ENCODE measurements at regions not wholly inside any gene's neighbourhood (a gene's known extent, or its start where the extent isn't known, plus 50 kb on each side); places are given as distances from the start of the nearest gene placed in this dataset.

DNA sequence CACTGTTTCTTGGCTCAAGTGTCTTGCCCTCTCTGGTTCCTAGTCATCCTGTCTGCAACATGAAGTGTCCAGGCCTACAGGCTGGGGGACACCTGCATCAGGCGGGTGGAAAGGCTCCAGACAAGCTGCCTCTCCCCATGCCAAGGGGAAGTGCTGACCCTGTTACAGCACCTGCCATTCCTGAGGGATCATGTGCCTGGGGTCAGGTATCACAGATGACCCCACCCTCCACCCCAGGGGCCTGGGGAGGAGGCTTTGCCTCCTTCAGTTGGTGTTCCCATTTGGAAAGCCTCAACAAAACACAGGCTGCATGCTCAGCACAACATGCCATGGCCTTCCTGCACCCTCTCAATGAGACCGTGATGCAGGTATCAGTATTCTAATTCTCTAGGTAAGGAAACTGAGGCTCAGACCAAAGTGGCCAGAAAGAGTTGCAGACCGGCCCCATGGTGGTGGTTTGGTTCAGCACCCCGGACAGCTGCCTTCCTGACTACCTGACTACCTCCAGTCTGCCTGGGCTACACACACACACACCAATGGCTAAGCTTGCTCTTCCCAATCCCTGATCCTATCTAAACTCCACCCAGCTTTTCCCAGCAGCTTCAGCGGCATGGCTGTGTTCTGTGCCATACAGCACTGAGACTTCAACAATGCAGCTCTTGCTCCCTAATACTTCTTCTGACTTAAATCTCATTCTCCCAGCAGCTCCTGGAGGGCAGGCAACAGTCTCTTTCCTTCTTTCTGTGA lies 69.7 kb upstream of the LINGO1 start:
- DNase-seq = peak; percentile 14 to 30

DNA sequence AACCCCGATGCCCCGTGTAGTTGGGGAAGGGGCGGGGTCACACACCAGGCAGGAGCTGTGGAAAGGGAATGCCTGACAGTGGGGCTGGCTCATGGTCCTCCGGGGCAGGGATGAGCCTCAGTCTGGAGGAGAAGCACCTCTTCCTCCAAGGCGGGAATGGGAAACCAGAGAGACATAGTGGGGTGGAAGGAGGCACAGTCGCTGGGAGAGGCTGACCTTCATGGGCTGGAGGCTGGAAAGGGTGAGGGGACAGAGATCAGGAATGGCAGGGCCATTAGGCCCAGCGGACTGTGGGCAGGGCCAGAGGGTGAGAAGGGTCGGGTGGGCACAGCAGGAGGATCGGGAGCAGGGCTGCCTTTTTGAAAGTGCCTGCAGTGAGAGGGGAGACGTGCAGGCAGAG lies 65.8 kb upstream of the LINGO1 start:
- no peak for DNase-seq

DNA sequence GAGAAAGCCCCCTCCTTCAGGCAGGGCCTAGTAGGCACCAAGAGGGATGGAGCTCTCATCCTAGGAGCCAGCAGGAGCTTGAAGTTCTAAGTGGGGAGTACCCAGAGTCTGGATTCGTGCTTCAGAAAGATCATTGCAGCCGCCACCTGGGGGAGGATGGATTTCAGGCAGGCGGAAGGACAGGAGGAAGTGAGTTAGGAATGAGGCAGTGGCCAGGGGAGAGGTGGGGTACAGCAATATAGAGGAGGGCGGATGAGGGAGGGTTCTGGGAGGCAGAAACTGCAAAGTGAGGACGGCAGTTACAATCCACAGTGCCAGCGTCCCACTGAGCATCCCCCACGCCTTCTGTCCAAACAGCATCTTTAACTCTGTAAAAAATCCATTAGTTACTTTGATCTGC lies 65.2 kb upstream of the LINGO1 start:
- DNase-seq = no peak

DNA sequence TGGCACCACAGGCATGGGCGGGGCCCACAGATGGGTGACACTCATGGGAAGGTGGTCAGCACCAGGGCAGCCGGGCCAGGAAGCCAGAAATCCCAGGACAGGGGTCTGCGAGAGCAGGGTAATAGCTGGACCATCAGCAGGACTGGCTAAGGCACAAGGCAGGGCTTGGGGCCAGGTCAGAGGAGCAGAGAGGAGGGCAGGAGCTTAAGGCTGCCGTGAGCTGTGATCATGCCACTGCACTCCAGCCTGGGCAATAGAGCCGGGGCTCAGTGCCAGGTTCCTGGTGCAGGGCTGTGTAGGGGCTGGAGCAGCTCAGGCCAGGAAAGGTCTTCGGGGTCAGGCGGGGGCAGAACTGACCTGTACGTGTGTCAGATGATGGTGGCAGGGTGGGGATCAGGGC lies 64.2 kb upstream of the LINGO1 start:
- no peak for DNase-seq

DNA sequence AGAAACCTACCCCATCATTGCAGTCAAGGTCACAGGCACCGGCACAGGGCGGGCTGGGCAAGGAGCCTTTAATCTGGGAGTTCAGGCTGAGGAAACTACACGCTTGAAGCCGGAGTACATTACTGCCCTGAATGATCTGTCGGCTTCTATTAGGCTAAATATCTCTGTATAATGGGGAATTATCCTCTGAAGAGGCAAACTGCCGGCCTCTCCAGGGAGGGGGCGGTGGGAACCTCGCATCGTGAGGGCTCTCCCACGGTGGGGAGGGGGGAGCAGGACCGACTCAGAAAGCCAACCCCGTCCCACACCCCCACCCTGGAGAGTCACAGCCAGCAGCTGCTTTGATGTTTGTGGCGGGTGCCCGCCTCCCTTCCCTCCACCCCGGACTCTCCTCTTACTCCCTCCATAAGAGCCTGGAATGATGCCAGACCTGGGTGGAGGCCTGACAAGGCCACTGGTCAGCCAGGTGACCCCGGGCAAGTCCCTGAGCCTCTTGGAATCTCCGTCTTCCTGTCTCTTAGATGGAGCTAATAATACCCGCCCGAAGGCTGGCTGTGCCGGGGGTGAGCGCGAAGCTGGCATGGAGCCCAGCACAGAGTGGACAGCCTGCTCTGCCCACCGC lies 63.4 kb upstream of the LINGO1 start:
- no peak for DNase-seq

DNA sequence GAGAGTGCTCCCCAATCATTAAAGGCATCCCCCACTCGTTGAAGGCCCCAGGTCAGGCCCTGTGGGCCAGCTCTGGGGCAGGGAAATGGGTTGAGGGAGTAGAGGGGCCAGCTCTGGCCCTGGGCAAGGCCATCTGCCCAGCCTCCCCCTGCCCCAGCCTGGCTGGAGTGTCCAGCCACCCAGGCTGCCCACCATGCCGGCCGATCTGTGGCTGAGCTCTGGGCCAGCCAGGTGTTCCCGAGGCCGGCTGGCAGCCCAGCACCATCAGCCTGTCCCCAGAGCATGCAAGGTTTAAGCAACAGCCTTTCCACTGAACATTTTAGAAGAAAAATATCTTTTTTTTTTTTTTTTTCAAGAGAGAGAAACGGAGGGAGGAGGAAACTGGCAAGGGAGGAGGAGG lies 62.8 kb upstream of the LINGO1 start:
- DNase-seq = no peak

DNA sequence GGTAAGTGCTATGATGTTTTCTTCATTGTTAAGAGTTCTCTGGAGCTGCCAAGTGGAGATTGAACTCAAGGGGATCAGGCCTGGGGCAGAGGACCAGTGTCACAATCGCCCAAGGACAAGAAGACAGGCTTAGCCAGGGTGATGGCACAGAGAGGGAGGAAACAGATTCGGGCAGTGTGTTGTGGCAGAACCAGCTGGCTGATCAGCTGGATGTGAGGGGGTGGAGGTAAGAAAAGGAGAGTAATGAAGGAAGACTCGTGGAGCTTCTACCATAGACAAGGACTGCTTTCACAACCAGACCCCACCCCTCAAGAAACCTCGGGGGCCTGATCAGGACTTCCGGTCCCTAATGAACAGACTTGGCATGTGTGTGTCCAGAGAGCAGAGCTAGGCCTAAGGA lies 60.9 kb upstream of the LINGO1 start:
- no peak for DNase-seq

DNA sequence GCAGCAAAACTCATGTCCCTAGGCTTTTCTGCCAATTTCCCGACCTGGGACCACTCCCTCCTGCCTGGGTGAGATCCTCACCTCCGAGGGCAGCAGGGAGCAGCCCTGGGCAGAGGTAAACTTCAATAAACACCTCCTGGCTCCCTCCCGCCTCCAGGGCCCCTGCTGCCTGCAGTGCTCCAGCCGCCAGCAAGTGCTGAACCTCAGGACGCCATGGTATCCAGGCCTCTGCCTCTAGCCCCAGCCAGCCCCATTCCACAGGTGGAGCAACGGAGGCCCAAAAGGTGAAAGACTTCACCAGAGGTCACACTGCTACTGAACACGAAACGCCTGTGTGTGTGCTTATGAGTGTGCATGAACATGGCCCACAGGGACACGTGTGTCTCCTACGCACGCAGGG lies 59.9 kb upstream of the LINGO1 start:
- DNase-seq = no peak

DNA sequence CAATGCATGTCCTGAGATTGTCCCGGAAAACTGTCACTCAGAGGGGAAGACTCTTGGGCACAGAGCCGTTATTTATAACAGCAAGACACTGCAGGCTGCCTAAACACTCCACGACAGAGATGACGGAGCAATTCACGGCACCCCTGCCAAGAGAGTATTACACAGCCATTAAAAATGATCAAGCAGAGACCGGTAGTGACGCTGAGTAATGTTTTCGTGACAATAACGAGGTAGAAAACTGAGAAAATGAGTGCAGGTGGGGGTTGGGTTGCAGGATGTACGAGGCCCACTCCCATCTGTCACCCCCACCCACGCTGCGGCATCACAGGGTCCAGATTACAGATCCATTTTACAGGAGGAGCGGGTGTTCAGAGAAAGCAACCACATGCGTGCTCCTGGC lies 58.9 kb upstream of the LINGO1 start:
- DNase-seq = no peak

DNA sequence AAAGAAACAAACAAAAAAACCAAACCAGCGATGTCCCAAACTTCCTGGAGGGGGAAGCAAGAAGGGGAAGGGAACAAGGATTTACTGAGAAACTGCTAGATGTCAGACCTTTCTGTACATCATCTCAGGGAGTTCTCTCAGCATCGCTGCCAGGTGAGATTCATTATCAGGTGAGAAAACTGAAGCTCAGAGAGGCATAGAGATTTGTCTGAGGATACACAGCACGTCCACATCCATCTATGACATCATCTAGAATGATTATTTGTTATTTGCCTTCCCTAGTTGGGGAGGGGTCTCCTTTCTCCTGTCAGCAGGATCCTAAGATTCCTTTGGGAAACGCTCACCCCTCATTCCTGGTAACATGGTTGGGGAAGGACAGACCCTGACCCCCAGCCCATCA lies 57.1 kb upstream of the LINGO1 start:
- no peak for DNase-seq

DNA sequence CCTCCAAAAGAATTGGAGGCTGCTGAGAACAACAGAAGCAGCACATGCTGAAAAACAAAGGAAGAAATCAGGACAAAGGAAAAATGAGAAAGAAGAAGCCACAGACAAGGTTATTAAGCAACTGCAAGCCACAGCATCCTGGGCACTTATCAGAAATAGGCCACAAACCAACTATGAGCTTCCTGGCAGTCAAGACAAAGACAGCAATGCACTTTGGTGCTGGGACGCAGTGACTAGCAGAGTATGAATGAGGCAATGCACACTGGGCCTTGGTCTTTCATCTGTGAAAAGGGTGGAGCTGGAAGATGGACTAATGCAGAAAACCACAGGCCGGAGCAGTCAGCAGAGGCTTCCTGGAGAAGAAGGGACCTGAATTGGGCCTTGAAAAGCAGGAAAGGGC lies 56.0 kb upstream of the LINGO1 start:
- DNase-seq = no peak

DNA sequence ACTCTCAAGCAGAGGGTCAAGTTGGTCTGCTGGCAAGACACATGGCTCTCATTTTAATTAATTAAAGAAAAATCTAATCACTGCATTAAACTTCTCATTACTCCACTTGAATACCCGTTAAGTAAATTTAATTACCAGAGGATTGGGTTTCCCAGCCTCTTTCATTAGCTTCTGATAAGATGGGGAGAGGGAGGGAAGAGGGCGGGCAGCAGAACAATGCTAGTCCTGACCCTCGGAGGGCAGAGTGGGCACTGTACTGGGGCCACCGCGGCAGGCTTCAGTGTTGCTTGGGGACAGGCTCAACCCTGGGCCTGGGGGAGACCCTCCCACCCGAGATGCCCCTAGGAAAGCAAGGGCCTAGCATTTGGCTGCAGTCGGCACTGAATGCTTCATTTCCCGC lies 55.6 kb upstream of the LINGO1 start:
- no peak for DNase-seq

DNA sequence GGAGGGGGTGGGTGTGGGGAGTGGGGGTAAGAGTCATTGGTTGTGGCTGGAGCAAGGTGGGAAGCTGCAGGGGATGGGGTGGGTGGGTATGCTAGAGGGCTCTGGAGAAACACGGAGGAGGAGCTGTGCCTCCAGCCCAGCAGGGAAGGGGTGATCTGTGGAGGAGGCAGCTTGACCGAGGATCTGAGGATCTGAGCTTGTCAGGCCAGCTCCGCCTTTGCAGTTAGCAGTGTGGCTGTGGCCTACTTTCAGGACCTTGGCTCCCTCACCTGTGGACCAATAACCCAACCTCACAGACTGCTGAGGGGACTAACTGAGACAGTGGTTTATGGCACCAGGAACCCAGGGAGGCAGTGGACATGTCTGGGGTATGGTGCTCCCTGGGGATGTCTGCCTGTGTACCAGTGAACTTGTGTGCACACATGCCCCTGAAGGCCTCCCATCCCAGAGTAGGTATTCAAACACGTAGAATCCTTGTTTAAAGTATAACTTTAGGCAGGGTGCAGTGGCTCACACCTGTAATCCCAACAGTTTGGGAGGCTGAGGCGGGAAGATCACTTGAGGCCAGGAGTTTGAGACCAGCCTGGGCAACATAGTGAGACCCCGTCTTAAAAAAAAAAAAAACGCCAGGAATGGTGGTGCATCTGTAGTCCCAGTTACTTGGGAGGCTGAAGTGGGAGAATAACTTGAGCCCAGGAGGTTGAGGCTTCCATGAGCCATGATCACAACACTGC lies 52.5 kb upstream of the LINGO1 start:
- no peak for DNase-seq

DNA sequence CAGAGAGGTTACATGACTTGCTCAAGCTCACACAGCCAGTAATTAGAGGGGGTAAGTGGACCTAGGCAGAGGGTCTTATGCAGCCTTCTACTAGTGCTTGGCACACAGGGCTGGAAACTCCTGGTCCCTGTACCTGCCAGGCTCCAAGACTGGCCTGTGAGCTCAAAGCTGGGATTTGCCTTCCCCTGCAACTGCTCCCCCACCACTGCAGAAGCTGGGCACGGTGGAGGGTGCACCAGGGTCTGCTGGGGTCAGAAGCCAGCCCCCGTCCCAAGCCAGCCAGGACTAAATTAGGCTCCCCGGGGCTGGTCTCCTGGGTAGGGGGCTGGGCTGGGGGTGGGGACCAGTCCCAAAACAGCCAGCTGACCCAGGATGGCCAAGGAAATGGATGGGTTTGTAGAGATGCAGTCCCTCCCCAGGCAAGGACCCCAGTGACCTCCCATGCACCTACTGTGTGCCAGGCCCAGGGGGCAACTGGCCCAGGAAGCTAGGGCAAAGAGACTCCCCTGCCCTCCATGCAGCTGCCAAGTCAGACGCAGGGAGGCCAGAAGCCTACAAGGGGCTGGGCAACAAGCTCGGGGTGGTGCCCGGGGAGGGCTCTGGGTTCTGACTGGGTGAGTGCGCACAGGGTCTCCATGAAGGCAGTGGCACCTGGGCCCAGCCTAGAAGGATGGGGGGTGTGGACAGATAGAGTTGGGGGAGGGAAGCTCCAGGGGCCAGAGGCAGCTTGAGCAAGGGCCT lies 51.8 kb upstream of the LINGO1 start:
- no peak for DNase-seq

DNA sequence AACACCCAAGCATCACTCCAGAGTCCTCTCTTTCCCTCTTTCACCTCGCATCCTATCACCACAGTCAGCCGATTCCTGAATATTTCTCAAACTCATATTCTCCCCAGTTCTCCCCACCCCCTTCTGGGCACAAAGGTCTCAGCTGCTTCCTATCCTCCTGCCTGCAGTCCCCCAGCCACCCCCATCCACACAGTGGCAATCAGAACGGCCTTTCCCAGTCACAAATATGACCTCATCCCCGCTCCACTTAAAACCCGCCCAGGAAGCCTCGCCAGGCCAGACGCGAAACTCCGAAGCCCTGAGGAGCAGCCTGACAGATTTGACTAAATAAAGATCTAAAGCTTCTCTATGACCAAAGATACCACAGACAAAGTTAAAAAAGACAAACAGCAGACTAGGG lies 49.9 kb upstream of the LINGO1 start:
- DNase-seq = no peak
